Spleen (tissue), 7 donors: ENCODE measurements at regions not wholly inside any gene's neighbourhood (a gene's known extent, or its start where the extent isn't known, plus 50 kb on each side); places are given as distances from the start of the nearest gene placed in this dataset.
A peak's percentile ranks its signal among the peaks of the same experiment; 100 is the strongest.

ENCODE experiments used
- POLR2A ChIP-seq, 3 donors: fragments of 450-650 bp; IDR thresholded peaks; one replicate each; pipeline ENCODE4 v1.5.1; 2017; ENCODE audit warnings: antibody characterized with exemption in 3 of 3, mild to moderate bottlenecking in 1 of 3
- POLR2AphosphoS5 ChIP-seq, 3 donors: sonication (generic); formaldehyde crosslinking; IDR thresholded peaks; one replicate each; pipeline ENCODE4 v1.5.1; 2017; ENCODE audit warnings: antibody characterized with exemption in 3 of 3
- TF ChIP-seq, protein P1 (sequence below), 11 experiments: fragments of 200-600 bp in 7 of 11; fragments of 450-650 bp in 4 of 11; sonication (generic) in 4 of 11; IDR thresholded peaks in 8 of 11; conservative IDR thresholded peaks in 3 of 11; 1 replicate in 7 of 11; 2 replicates in 4 of 11; pipeline versions ENCODE4 v1.4.0 to v1.8.0; 2016 to 2021; ENCODE audit warnings: antibody characterized with exemption in 11 of 11, inconsistent platforms in 4 of 11, mild to moderate bottlenecking in 1 of 11
- donor health status: DM: no; HTN: no; CAD: no; lungs with moderate emphysema.
- donor health status: DM: no; HTN: no; CAD: no.
- donor health status: DM: no; HTN: no; CAD: no.

DNA sequence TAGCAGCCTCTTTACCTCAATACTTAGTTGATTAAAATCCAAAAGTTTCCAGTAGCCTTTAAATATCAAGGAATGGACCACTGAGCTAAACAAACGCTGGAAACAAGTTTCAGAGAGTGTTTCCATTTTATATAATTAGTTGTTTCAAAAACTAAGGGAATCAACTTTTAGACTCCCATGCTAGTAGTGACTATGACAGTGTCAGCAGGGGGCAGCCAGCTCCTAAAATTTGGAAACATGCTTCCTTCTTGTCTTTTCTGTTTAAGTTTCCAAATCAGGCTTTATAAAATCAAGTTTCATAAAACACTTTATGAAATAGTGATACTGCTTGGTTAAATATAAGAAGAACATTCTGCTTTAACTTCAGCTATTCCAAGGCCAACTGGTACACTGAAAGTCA lies 138.2 kb upstream of the TMEM229A start:
- TF ChIP-seq, protein P1, sequence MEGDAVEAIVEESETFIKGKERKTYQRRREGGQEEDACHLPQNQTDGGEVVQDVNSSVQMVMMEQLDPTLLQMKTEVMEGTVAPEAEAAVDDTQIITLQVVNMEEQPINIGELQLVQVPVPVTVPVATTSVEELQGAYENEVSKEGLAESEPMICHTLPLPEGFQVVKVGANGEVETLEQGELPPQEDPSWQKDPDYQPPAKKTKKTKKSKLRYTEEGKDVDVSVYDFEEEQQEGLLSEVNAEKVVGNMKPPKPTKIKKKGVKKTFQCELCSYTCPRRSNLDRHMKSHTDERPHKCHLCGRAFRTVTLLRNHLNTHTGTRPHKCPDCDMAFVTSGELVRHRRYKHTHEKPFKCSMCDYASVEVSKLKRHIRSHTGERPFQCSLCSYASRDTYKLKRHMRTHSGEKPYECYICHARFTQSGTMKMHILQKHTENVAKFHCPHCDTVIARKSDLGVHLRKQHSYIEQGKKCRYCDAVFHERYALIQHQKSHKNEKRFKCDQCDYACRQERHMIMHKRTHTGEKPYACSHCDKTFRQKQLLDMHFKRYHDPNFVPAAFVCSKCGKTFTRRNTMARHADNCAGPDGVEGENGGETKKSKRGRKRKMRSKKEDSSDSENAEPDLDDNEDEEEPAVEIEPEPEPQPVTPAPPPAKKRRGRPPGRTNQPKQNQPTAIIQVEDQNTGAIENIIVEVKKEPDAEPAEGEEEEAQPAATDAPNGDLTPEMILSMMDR (IDR thresholded peaks at IDR 0.05 in 8 of 11, conservative IDR thresholded peaks at IDR 0.05 in 3 of 11): peak in 2 of 11 experiments; percentile 7 to 17
- TF ChIP-seq POLR2AphosphoS5 (IDR thresholded peaks at IDR 0.05): no peak
- TF ChIP-seq POLR2A (IDR thresholded peaks at IDR 0.05): no peak
